ENCODE measurements at regions not wholly inside any gene's neighbourhood (a gene's known extent, or its start where the extent isn't known, plus 50 kb on each side); places are given as distances from the start of the nearest gene placed in this dataset.

GRCh38 chr7:46671108-46671769, 750.2 kb upstream of the IGFBP3 start:
- no peaks in the 10 kb centered on the region for H3K27me3 ChIP-seq
- intact Hi-C loops (cut with DNase I), result no loop called here
- no peak for ATAC-seq
- H3K9me3 ChIP-seq, result peaks cover 0 to 11% (median 0%) of the 10 kb centered on the region in 12 donors
- H3K4me1 ChIP-seq, result no peaks in the 10 kb centered on the region
- no peak for DNase-seq
- H3K36me3 ChIP-seq, result no peaks in the 10 kb centered on the region
- 88 to 96% (median 94%) methylated on average over 1 of the region's 1 CpG for WGBS, 4 donors
- no peak overlapping the region for H3K4me3 ChIP-seq
- TF ChIP-seq POLR2A (IDR thresholded peaks at IDR 0.05) (no peak), CTCF (IDR thresholded peaks at IDR 0.05) (no peak)
- no peak overlapping the region for H3K27ac ChIP-seq

GRCh38 chr7:46669028-46669427, 748.0 kb upstream of the IGFBP3 start:
- ATAC-seq, result no peak
- Histone ChIP-seq H3K27me3 (no peaks in the 10 kb centered on the region), H3K4me1 (no peaks in the 10 kb centered on the region), H3K27ac (no peak overlapping the region), H3K9me3 (peaks cover 0 to 11% (median 0%) of the 10 kb centered on the region in 12 donors), H3K4me3 (no peak overlapping the region), H3K36me3 (no peaks in the 10 kb centered on the region)
- intact Hi-C loops (cut with DNase I), result no loop called here
- TF ChIP-seq CTCF (IDR thresholded peaks at IDR 0.05), result no peak
- no peak for TF ChIP-seq POLR2A (IDR thresholded peaks at IDR 0.05)
- DNase-seq, result no peak
- 88 to 94% (median 92%) methylated on average over 4 of the region's 4 CpGs for WGBS, 4 donors

GRCh38 chr7:46664453-46664852, 743.4 kb upstream of the IGFBP3 start:
- WGBS, 4 donors, result 88 to 100% (median 95%) methylated on average over 1 of the region's 1 CpG
- Histone ChIP-seq H3K4me1 (no peaks in the 10 kb centered on the region), H3K36me3 (no peaks in the 10 kb centered on the region), H3K4me3 (no peak overlapping the region), H3K9me3 (peaks cover 0 to 11% (median 0%) of the 10 kb centered on the region in 12 donors), H3K27ac (no peak overlapping the region), H3K27me3 (no peaks in the 10 kb centered on the region)
- intact Hi-C loops (cut with DNase I), result no loop called here
- no peak for ATAC-seq
- DNase-seq, result no peak
- TF ChIP-seq CTCF (IDR thresholded peaks at IDR 0.05) (no peak), POLR2A (IDR thresholded peaks at IDR 0.05) (no peak)

- no peaks in the 10 kb centered on the region for H3K4me1 ChIP-seq
- H3K4me3 ChIP-seq, result no peak overlapping the region
- H3K36me3 ChIP-seq, result no peaks in the 10 kb centered on the region
- H3K9me3 ChIP-seq, result peaks cover 0 to 11% (median 0%) of the 10 kb centered on the region in 12 donors
- H3K27me3 ChIP-seq, result no peaks in the 10 kb centered on the region
- H3K27ac ChIP-seq, result no peak overlapping the region
- ATAC-seq (no peak), DNase-seq (no peak)
- 57 to 78% (median 66%) methylated on average over 3 of the region's 3 CpGs for WGBS, 4 donors
- no peak for TF ChIP-seq POLR2A (IDR thresholded peaks at IDR 0.05)
- no peak for TF ChIP-seq CTCF (IDR thresholded peaks at IDR 0.05)
- intact Hi-C loops (cut with DNase I), result no loop called here
Observed at GRCh38 chr7:46663025-46663424, 742.0 kb upstream of the IGFBP3 start.

Measured in heart left ventricle (tissue), 16 donors.